Eye (tissue), 1 donor: ENCODE measurements at regions not wholly inside any gene's neighbourhood (a gene's known extent, or its start where the extent isn't known, plus 50 kb on each side); places are given as distances from the start of the nearest gene placed in this dataset.

Experiments used
- DNase-seq: peaks from one replicate; pipeline ENCODE4 v3.0.0-alpha.2; 2015

- DNase-seq, result no peak
Observed at GRCh38 chr4:92122911-92123310, 180.9 kb upstream of the GRID2 start.

- DNase-seq, result no peak
Observed at GRCh38 chr4:92128676-92129075, 175.1 kb upstream of the GRID2 start.

- DNase-seq, result no peak
Observed at GRCh38 chr4:92129408-92129994, 174.3 kb upstream of the GRID2 start.

- DNase-seq, result no peak
Observed at GRCh38 chr4:92136434-92136833, 167.3 kb upstream of the GRID2 start.

GRCh38 chr4:92163348-92163747, 140.4 kb upstream of the GRID2 start:
- no peak for DNase-seq

GRCh38 chr4:92170340-92170739, 133.4 kb upstream of the GRID2 start:
- no peak for DNase-seq

GRCh38 chr4:92172203-92172602, 131.6 kb upstream of the GRID2 start:
- no peak for DNase-seq

GRCh38 chr4:92175250-92175649, 128.5 kb upstream of the GRID2 start:
- DNase-seq, result no peak

- no peak for DNase-seq
Observed at GRCh38 chr4:92182006-92182735, 121.6 kb upstream of the GRID2 start.

- DNase-seq, result no peak
Observed at GRCh38 chr4:92182736-92183407, 120.9 kb upstream of the GRID2 start.

GRCh38 chr4:92183825-92184224, 119.9 kb upstream of the GRID2 start:
- no peak for DNase-seq

GRCh38 chr4:92184566-92184965, 119.2 kb upstream of the GRID2 start:
- DNase-seq, result peak; percentile 13

GRCh38 chr4:92186239-92186638, 117.5 kb upstream of the GRID2 start:
- no peak for DNase-seq

- DNase-seq, result no peak
Observed at GRCh38 chr4:92189146-92189545, 114.6 kb upstream of the GRID2 start.

GRCh38 chr4:92198711-92199110, 105.1 kb upstream of the GRID2 start:
- no peak for DNase-seq

GRCh38 chr4:92199135-92199534, 104.6 kb upstream of the GRID2 start:
- no peak for DNase-seq

GRCh38 chr4:92210906-92211305, 92.9 kb upstream of the GRID2 start:
- no peak for DNase-seq

GRCh38 chr4:92215476-92215875, 88.3 kb upstream of the GRID2 start:
- no peak for DNase-seq

- DNase-seq, result no peak
Observed at GRCh38 chr4:92231511-92231910, 72.3 kb upstream of the GRID2 start.

GRCh38 chr4:92232566-92232965, 71.2 kb upstream of the GRID2 start:
- DNase-seq, result no peak

GRCh38 chr4:92234393-92235176, 69.2 kb upstream of the GRID2 start:
- peak; percentile 68 for DNase-seq

GRCh38 chr4:92235731-92236130, 68.0 kb upstream of the GRID2 start:
- DNase-seq, result peak; percentile 37

GRCh38 chr4:92236877-92237276, 66.9 kb upstream of the GRID2 start:
- DNase-seq, result no peak
